ENCODE measurements at regions not wholly inside any gene's neighbourhood (a gene's known extent, or its start where the extent isn't known, plus 50 kb on each side); places are given as distances from the start of the nearest gene placed in this dataset.
"Not testable (repeated sequence)": the region's sequence is repeated elsewhere in the genome, so short reads cannot be mapped to it uniquely, and the experiment has no call there.

DNA sequence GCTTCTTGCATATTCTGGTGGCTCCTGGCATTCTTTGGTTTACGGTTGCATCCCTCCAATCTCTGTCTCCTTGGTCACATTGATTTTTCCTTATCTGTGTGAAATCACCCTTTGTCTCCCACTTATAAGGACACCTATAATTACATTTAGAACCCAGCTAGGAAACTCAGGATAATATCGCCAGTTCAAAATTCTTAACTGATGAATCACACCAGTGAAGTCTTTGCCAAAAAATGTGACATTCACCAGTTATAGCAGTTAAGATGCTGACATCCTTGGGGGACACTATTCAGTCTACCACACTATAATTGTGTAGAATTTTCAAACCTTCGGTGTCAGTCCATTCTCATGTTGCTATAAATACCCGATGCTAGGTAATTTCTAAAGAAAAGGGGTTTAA, 320.2 kb downstream of the TMX3 start:
- H3K4me3 ChIP-seq: no peak overlapping the region

DNA sequence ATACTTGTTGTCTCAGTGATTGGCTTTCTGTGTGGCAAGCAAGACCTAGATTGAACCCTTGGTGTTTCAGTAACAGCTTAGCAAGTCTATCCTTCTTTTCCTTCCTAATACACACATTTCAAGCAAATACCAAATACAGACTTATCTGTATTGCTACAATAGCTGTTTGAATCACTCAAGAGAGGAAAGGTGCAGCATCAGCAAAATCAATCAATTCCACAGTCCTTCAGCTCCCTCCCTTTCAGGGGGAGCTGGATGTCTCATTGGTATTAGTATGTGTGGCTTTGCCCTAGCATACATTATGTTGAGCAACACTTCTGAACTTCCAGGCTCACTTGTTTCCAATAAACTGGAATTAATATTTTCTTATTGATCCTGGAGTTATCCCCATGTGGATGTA, 323.1 kb downstream of the TMX3 start:
- no peak overlapping the region for H3K4me3 ChIP-seq
- no peaks in the 10 kb centered on the region for H3K9me3 ChIP-seq
- TF ChIP-seq, protein P1, sequence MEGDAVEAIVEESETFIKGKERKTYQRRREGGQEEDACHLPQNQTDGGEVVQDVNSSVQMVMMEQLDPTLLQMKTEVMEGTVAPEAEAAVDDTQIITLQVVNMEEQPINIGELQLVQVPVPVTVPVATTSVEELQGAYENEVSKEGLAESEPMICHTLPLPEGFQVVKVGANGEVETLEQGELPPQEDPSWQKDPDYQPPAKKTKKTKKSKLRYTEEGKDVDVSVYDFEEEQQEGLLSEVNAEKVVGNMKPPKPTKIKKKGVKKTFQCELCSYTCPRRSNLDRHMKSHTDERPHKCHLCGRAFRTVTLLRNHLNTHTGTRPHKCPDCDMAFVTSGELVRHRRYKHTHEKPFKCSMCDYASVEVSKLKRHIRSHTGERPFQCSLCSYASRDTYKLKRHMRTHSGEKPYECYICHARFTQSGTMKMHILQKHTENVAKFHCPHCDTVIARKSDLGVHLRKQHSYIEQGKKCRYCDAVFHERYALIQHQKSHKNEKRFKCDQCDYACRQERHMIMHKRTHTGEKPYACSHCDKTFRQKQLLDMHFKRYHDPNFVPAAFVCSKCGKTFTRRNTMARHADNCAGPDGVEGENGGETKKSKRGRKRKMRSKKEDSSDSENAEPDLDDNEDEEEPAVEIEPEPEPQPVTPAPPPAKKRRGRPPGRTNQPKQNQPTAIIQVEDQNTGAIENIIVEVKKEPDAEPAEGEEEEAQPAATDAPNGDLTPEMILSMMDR (IDR thresholded peaks at IDR 0.05): no peak
- no peak for ATAC-seq
- DNase-seq: no peak
- no peaks in the 10 kb centered on the region for H3K4me1 ChIP-seq (ENCODE audit: low read depth)
- H3K36me3 ChIP-seq (ENCODE audit: low read depth): no peaks in the 10 kb centered on the region
- intact Hi-C loops (cut with DNase I, micrococcal nuclease): no loop called here

More for the DNA sequence above, 320.2 kb downstream of the TMX3 start:
- Histone ChIP-seq H3K36me3 (ENCODE audit: low read depth) (no peaks in the 10 kb centered on the region), H3K9me3 (no peaks in the 10 kb centered on the region), H3K4me1 (ENCODE audit: low read depth) (no peaks in the 10 kb centered on the region)
- DNase-seq: no peak
- no peak for ATAC-seq
- intact Hi-C loops (cut with DNase I, micrococcal nuclease): no loop called here
- TF ChIP-seq, protein P1 (IDR thresholded peaks at IDR 0.05): no peak

DNA sequence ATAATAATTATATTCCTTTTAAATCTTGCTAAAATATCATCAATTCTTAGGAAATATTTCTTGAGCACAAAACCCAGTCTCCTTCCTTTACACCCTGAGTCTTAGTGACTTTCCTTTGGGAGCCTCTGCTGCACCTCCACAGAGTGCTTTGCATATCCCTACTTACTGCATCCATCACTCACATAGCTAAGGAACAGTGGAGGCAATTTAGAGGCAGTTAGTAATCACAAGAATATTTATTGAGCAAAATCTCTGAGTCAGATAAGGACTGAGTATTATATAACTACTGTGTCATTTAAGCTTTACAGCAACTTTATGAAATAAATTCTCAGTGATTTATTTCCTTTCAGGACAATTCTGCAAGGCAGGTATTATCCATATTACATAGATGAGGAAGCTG, 327.7 kb downstream of the TMX3 start:
- Histone ChIP-seq H3K4me1 (ENCODE audit: low read depth) (no peaks in the 10 kb centered on the region), H3K9me3 (no peaks in the 10 kb centered on the region), H3K4me3 (no peak overlapping the region), H3K36me3 (ENCODE audit: low read depth) (no peaks in the 10 kb centered on the region)
- intact Hi-C loops (cut with DNase I, micrococcal nuclease): no loop called here
- ATAC-seq: no peak
- no peak for DNase-seq
- TF ChIP-seq, protein P1 (IDR thresholded peaks at IDR 0.05): no peak

DNA sequence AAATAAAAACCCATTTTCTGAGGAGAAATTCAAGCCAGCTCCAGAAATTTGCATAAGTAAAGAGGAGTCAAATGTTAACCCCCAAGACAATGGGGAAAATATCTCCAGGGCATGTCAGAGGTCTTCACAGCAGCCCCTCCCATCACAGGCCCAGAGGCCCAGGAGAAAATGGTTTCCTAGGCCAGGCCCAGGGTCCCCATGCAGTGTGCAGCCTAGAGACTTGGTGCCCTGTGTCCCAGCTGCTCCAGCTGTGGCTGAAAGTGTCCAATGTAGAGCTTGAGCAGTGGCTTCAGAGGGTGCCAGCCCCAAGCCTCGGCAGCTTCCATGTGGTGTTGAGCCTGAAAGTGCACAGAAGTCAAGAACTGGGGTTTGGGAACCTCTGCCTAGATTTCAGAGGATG, 330.9 kb downstream of the TMX3 start:
- ATAC-seq; H3K36me3 ChIP-seq (ENCODE audit: low read depth); H3K4me3 ChIP-seq; intact Hi-C loops (cut with DNase I, micrococcal nuclease); H3K4me1 ChIP-seq (ENCODE audit: low read depth); DNase-seq; H3K9me3 ChIP-seq: not testable (repeated sequence)

DNA sequence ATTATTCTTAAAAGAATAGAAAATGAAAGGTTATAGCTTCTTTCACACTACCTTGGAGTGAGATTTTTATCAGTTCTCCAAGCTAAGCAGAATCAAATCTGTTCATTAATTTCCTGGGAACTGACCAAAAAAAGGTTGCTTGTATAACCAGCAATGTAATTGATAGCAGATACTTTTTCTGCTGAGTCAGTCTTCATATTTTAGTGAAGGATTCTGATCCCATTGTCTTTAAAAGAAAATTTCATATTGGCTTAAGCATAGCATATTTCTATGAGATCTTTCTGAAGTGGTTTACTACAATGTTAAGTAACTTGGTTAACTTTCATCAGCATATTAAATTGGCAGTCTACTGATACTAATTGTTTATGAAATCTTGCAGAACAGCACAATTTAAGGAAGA, 338.0 kb downstream of the TMX3 start:
- Histone ChIP-seq H3K4me3 (no peak overlapping the region), H3K9me3 (no peaks in the 10 kb centered on the region)
- ATAC-seq: no peak

DNA sequence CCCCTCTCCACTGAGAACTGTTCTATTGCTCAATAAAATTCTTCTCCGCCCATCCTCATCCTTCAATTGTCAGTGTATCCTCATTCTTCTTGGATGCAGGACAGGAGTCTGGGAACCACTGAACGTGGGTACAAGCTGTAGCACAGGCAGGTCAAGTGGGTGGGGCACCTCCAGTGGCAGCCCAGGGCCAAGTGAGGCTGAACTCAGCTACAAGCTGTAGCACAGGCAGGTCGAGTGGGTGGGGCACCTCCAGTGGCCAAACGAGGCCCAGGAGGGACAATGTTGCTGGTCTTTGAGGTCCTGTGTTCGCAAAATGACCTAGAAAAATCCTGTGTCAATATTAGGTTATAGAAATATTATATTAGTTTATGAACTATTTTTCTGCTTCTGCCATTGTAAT, 352.0 kb downstream of the TMX3 start:
- intact Hi-C loops (cut with DNase I, micrococcal nuclease): no loop called here
- no peak for ATAC-seq
- Histone ChIP-seq H3K9me3 (no peaks in the 10 kb centered on the region), H3K4me1 (ENCODE audit: low read depth) (no peaks in the 10 kb centered on the region), H3K4me3 (no peak overlapping the region), H3K36me3 (ENCODE audit: low read depth) (no peaks in the 10 kb centered on the region)
- TF ChIP-seq, protein P1 (IDR thresholded peaks at IDR 0.05): no peak
- DNase-seq: no peak

More for the DNA sequence above, 338.0 kb downstream of the TMX3 start:
- intact Hi-C loops (cut with DNase I, micrococcal nuclease): no loop called here
- Histone ChIP-seq H3K4me1 (ENCODE audit: low read depth) (no peaks in the 10 kb centered on the region), H3K36me3 (ENCODE audit: low read depth) (no peaks in the 10 kb centered on the region)
- TF ChIP-seq, protein P1 (IDR thresholded peaks at IDR 0.05): no peak
- no peak for DNase-seq
